ENCODE measurements at regions not wholly inside any gene's neighbourhood (a gene's known extent, or its start where the extent isn't known, plus 50 kb on each side); places are given as distances from the start of the nearest gene placed in this dataset.

GRCh38 chr2:129913695-129914495, 65.6 kb upstream of the RAB6C start (continued):
- TF ChIP-seq, protein P1, sequence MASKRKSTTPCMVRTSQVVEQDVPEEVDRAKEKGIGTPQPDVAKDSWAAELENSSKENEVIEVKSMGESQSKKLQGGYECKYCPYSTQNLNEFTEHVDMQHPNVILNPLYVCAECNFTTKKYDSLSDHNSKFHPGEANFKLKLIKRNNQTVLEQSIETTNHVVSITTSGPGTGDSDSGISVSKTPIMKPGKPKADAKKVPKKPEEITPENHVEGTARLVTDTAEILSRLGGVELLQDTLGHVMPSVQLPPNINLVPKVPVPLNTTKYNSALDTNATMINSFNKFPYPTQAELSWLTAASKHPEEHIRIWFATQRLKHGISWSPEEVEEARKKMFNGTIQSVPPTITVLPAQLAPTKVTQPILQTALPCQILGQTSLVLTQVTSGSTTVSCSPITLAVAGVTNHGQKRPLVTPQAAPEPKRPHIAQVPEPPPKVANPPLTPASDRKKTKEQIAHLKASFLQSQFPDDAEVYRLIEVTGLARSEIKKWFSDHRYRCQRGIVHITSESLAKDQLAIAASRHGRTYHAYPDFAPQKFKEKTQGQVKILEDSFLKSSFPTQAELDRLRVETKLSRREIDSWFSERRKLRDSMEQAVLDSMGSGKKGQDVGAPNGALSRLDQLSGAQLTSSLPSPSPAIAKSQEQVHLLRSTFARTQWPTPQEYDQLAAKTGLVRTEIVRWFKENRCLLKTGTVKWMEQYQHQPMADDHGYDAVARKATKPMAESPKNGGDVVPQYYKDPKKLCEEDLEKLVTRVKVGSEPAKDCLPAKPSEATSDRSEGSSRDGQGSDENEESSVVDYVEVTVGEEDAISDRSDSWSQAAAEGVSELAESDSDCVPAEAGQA (IDR thresholded peaks at IDR 0.05; ENCODE audit: low read depth), result no peak
- TF ChIP-seq, protein P1 (CRISPR knock-in tag; IDR thresholded peaks at IDR 0.05; ENCODE audit: borderline replicate concordance), result no peak
- TF ChIP-seq MAFF (IDR thresholded peaks at IDR 0.05; ENCODE audit: low read depth, low read length) (no peak), LBX2 (CRISPR knock-in tag; IDR thresholded peaks at IDR 0.05; ENCODE audit: borderline replicate concordance) (no peak), KDM2A (CRISPR knock-in tag; IDR thresholded peaks at IDR 0.05; ENCODE audit: borderline replicate concordance, low read depth) (no peak)
